ENCODE measurements at regions not wholly inside any gene's neighbourhood (a gene's known extent, or its start where the extent isn't known, plus 50 kb on each side); places are given as distances from the start of the nearest gene placed in this dataset.

- no peaks in the 10 kb centered on the region for H3K27me3 ChIP-seq (replicated peaks; ENCODE audit: insufficient read depth, low read length)
- no peak for TF ChIP-seq EZH2phosphoT487 (IDR thresholded peaks at IDR 0.05; ENCODE audit: low read length)
- no peak for DNase-seq
- no peak overlapping the region for H3K4me3 ChIP-seq (ENCODE audit: low read length)
- no peaks in the 10 kb centered on the region for H3F3A ChIP-seq (ENCODE audit: insufficient read depth, low read length)
- no peaks in the 10 kb centered on the region for H3K36me3 ChIP-seq (replicated peaks; ENCODE audit: insufficient read depth, low read length)
- H3K27ac ChIP-seq (ENCODE audit: low read length): no peak overlapping the region
- H3K9me2 ChIP-seq (replicated peaks; ENCODE audit: insufficient read depth, low read length): no peaks in the 10 kb centered on the region
- H4K20me1 ChIP-seq (ENCODE audit: insufficient read depth, low read length): no peaks in the 10 kb centered on the region
- no peak overlapping the region for H3K9ac ChIP-seq (ENCODE audit: low read length)
- no peaks in the 10 kb centered on the region for H3K79me2 ChIP-seq (ENCODE audit: low read length)
- no peak overlapping the region for H3K4me2 ChIP-seq (ENCODE audit: low read depth, low read length)
- no peak overlapping the region for H2AFZ ChIP-seq (ENCODE audit: low read length)
- H3K9me3 ChIP-seq (replicated peaks; ENCODE audit: insufficient read depth, low read length): no peaks in the 10 kb centered on the region
- H3K4me1 ChIP-seq (ENCODE audit: low read length): no peaks in the 10 kb centered on the region
These were observed 143.9 kb upstream of the LSM8 start for GRCh38 chr7:118039963-118040489.

DNA sequence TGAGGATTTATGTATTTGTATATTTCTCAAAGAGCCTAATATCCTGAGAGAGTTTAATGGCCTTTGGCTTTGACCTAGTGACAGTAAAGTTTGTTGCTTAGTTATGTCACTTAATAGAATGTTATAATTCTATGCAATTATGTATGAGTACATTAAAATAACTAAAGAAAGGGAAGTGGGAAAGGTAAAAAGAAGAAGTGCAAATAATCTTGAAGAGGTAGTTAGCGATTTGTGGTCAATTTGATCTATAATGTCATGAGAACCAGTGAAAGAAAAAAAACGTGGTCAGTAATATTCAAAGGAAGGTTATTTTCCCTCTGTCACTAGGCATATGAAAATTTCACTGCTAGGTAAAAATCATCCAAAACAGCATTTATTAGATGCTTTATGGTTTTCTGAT is 143.4 kb upstream of the LSM8 start:
- no peaks in the 10 kb centered on the region for H3K36me3 ChIP-seq (replicated peaks; ENCODE audit: insufficient read depth, low read length)
- H3K9me3 ChIP-seq (replicated peaks; ENCODE audit: insufficient read depth, low read length): no peaks in the 10 kb centered on the region
- H3K79me2 ChIP-seq (ENCODE audit: low read length): no peaks in the 10 kb centered on the region
- H3K9ac ChIP-seq (ENCODE audit: low read length): no peak overlapping the region
- H3K4me1 ChIP-seq (ENCODE audit: low read length): no peaks in the 10 kb centered on the region
- no peak overlapping the region for H3K4me2 ChIP-seq (ENCODE audit: low read depth, low read length)
- H4K20me1 ChIP-seq (ENCODE audit: insufficient read depth, low read length): no peaks in the 10 kb centered on the region
- no peaks in the 10 kb centered on the region for H3K27me3 ChIP-seq (replicated peaks; ENCODE audit: insufficient read depth, low read length)
- no peak overlapping the region for H2AFZ ChIP-seq (ENCODE audit: low read length)
- H3K9me2 ChIP-seq (replicated peaks; ENCODE audit: insufficient read depth, low read length): no peaks in the 10 kb centered on the region
- no peak for DNase-seq
- TF ChIP-seq, protein P1, sequence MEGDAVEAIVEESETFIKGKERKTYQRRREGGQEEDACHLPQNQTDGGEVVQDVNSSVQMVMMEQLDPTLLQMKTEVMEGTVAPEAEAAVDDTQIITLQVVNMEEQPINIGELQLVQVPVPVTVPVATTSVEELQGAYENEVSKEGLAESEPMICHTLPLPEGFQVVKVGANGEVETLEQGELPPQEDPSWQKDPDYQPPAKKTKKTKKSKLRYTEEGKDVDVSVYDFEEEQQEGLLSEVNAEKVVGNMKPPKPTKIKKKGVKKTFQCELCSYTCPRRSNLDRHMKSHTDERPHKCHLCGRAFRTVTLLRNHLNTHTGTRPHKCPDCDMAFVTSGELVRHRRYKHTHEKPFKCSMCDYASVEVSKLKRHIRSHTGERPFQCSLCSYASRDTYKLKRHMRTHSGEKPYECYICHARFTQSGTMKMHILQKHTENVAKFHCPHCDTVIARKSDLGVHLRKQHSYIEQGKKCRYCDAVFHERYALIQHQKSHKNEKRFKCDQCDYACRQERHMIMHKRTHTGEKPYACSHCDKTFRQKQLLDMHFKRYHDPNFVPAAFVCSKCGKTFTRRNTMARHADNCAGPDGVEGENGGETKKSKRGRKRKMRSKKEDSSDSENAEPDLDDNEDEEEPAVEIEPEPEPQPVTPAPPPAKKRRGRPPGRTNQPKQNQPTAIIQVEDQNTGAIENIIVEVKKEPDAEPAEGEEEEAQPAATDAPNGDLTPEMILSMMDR (IDR thresholded peaks at IDR 0.05; ENCODE audit: low read length): no peak
- TF ChIP-seq EZH2 (optimal IDR thresholded peaks at IDR 0.05; ENCODE audit: low read depth, low read length): no peak
- no peak overlapping the region for H3K27ac ChIP-seq (ENCODE audit: low read length)
- no peak overlapping the region for H3K4me3 ChIP-seq (ENCODE audit: low read length)
- no peaks in the 10 kb centered on the region for H3F3A ChIP-seq (ENCODE audit: insufficient read depth, low read length)

GRCh38 chr7:118041251-118041878 is 142.6 kb upstream of the LSM8 start:
- Histone ChIP-seq H3K4me1 (ENCODE audit: low read length) (no peaks in the 10 kb centered on the region), H2AFZ (ENCODE audit: low read length) (no peak overlapping the region), H3K9me3 (replicated peaks; ENCODE audit: insufficient read depth, low read length) (no peaks in the 10 kb centered on the region), H3K27me3 (replicated peaks; ENCODE audit: insufficient read depth, low read length) (no peaks in the 10 kb centered on the region), H3K36me3 (replicated peaks; ENCODE audit: insufficient read depth, low read length) (no peaks in the 10 kb centered on the region), H3K9ac (ENCODE audit: low read length) (no peak overlapping the region), H3F3A (ENCODE audit: insufficient read depth, low read length) (no peaks in the 10 kb centered on the region), H3K9me2 (replicated peaks; ENCODE audit: insufficient read depth, low read length) (no peaks in the 10 kb centered on the region), H3K27ac (ENCODE audit: low read length) (no peak overlapping the region), H3K79me2 (ENCODE audit: low read length) (no peaks in the 10 kb centered on the region), H3K4me3 (ENCODE audit: low read length) (no peak overlapping the region), H4K20me1 (ENCODE audit: insufficient read depth, low read length) (no peaks in the 10 kb centered on the region), H3K4me2 (ENCODE audit: low read depth, low read length) (no peak overlapping the region)
- no peak for TF ChIP-seq EZH2phosphoT487 (IDR thresholded peaks at IDR 0.05; ENCODE audit: low read length)
- TF ChIP-seq, protein P1 (IDR thresholded peaks at IDR 0.05; ENCODE audit: low read length): no peak
- TF ChIP-seq EZH2 (optimal IDR thresholded peaks at IDR 0.05; ENCODE audit: low read depth, low read length): no peak
- DNase-seq: no peak

DNA sequence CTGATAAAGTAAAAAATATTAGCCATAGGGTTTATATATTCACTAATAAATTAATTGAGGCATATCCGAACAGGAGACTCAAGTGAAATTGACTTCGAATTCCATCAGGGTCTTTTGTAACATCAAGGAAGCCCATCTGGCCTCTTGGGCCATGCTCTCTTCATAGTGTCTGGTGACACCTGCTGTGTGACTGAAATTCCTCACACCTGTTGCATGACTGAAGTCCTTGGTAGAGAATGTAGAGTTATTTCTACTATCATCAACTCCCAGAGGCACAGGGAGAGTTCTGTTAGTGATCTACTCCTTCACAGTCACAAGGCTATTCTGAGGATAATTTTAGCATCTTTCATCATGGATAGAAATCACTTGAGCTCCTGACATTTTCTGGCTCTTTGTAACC is 138.3 kb upstream of the LSM8 start:
- Histone ChIP-seq H3K9me3 (replicated peaks; ENCODE audit: insufficient read depth, low read length) (no peaks in the 10 kb centered on the region), H3K4me2 (ENCODE audit: low read depth, low read length) (no peak overlapping the region), H3K9me2 (replicated peaks; ENCODE audit: insufficient read depth, low read length) (no peaks in the 10 kb centered on the region), H3K9ac (ENCODE audit: low read length) (no peak overlapping the region), H2AFZ (ENCODE audit: low read length) (no peak overlapping the region), H3K4me1 (ENCODE audit: low read length) (no peaks in the 10 kb centered on the region), H4K20me1 (ENCODE audit: insufficient read depth, low read length) (no peaks in the 10 kb centered on the region), H3K27ac (ENCODE audit: low read length) (no peak overlapping the region), H3K27me3 (replicated peaks; ENCODE audit: insufficient read depth, low read length) (no peaks in the 10 kb centered on the region), H3K36me3 (replicated peaks; ENCODE audit: insufficient read depth, low read length) (no peaks in the 10 kb centered on the region), H3K4me3 (ENCODE audit: low read length) (no peak overlapping the region), H3K79me2 (ENCODE audit: low read length) (no peaks in the 10 kb centered on the region), H3F3A (ENCODE audit: insufficient read depth, low read length) (no peaks in the 10 kb centered on the region)
- TF ChIP-seq EZH2 (optimal IDR thresholded peaks at IDR 0.05; ENCODE audit: low read depth, low read length): no peak
- TF ChIP-seq, protein P1 (IDR thresholded peaks at IDR 0.05; ENCODE audit: low read length): no peak
- no peak for DNase-seq

Data from MM.1S (cell line).